HepG2 (cell line): ENCODE measurements at regions not wholly inside any gene's neighbourhood (a gene's known extent, or its start where the extent isn't known, plus 50 kb on each side); places are given as distances from the start of the nearest gene placed in this dataset.

ENCODE experiments used
- EP300 ChIP-seq, 3 experiments: sonication (generic) in 1 of 3; formaldehyde crosslinking in 1 of 3; IDR thresholded peaks; 2 replicates each; pipeline versions ENCODE4 v1.5.1 to v1.6.1; 2011 to 2020; ENCODE audit warnings: low read depth in 2 of 3, low read length in 2 of 3, borderline replicate concordance in 1 of 3, improper control_type of control experiment in 1 of 3, mild to moderate bottlenecking in 1 of 3, missing genetic modification reagents in 1 of 3, moderate library complexity in 1 of 3
- NFATC3 ChIP-seq: sonication (generic); formaldehyde crosslinking; IDR thresholded peaks from 2 replicates; pipeline ENCODE4 v1.5.1; 2020; ENCODE audit warnings: mild to moderate bottlenecking, missing genetic modification reagents
- NFIC ChIP-seq: IDR thresholded peaks from 2 replicates; pipeline ENCODE4 v1.6.1; 2012; ENCODE audit warnings: mild to moderate bottlenecking, low read length, inconsistent platforms
- PCBP2 ChIP-seq: fragments of 200-400 bp; formaldehyde crosslinking; optimal IDR thresholded peaks from 2 replicates; pipeline ENCODE3; 2018; ENCODE audit warnings: low read length, low read depth; ENCODE audit not compliant: poor library complexity, severe bottlenecking
- TBL1XR1 ChIP-seq: fragments of 150-350 bp; IDR thresholded peaks from 2 replicates; pipeline ENCODE4 v1.6.1; 2014; ENCODE audit warnings: borderline replicate concordance, low read length; ENCODE audit not compliant: partially characterized antibody
- ZFP37 ChIP-seq: sonication (generic); formaldehyde crosslinking; IDR thresholded peaks from 2 replicates; pipeline ENCODE4 v1.4.0; 2020; ENCODE audit warnings: missing genetic modification reagents, borderline replicate concordance
- ZNF124 ChIP-seq: sonication (generic); formaldehyde crosslinking; IDR thresholded peaks from 2 replicates; pipeline ENCODE4 v1.4.0; 2020; ENCODE audit warnings: missing genetic modification reagents
- ZNF3 ChIP-seq: IDR thresholded peaks from 2 replicates; pipeline ENCODE4 v1.7.0; 2017; ENCODE audit warnings: inconsistent platforms
- ZZZ3 ChIP-seq: sonication (generic); formaldehyde crosslinking; IDR thresholded peaks from 2 replicates; pipeline ENCODE4 v1.4.0; 2020; ENCODE audit warnings: missing genetic modification reagents, mild to moderate bottlenecking, borderline replicate concordance
- TF ChIP-seq, protein P1 (sequence below): sonication (generic); formaldehyde crosslinking; IDR thresholded peaks from 2 replicates; pipeline ENCODE4 v1.4.0; 2020; ENCODE audit warnings: missing genetic modification reagents
- TF ChIP-seq, protein P2 (sequence below): sonication (generic); formaldehyde crosslinking; IDR thresholded peaks from 2 replicates; pipeline ENCODE4 v1.5.1; 2020; ENCODE audit warnings: mild to moderate bottlenecking, missing genetic modification reagents, borderline replicate concordance

DNA sequence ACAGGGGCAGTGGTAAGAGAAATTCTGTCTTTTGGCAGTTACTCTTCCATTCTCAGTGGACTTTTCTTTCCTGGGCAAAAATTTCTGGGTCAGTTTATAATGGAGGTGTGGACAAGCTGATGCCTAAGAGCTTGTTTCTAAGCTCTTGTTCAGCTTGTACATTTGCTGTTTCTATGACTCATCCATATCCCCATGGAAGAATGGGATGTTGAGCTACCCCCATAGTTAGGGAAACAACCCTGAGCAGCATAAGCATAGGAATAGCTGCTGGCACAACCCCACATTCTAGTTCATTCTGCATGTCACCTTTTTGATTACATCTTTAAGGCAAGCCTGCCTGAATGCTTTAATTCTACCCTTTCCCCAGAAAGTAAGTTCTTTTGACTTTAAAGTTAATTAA, 173.3 kb downstream of the PSAT1 start:
- TF ChIP-seq ZNF124 (CRISPR knock-in tag) (no peak), PCBP2 (no peak), NFATC3 (CRISPR knock-in tag) (no peak), ZZZ3 (no peak), TBL1XR1 (no peak), ZFP37 (CRISPR knock-in tag) (no peak), ZNF3 (CRISPR knock-in tag) (no peak), EP300 (IDR thresholded peaks at IDR 0.05; ENCODE audit: low read depth in 2 of 2, low read length in 2 of 2) (no peak), EP300 (CRISPR knock-in tag; IDR thresholded peaks at IDR 0.05; ENCODE audit: borderline replicate concordance) (no peak), NFIC (no peak)
- TF ChIP-seq, protein P1, sequence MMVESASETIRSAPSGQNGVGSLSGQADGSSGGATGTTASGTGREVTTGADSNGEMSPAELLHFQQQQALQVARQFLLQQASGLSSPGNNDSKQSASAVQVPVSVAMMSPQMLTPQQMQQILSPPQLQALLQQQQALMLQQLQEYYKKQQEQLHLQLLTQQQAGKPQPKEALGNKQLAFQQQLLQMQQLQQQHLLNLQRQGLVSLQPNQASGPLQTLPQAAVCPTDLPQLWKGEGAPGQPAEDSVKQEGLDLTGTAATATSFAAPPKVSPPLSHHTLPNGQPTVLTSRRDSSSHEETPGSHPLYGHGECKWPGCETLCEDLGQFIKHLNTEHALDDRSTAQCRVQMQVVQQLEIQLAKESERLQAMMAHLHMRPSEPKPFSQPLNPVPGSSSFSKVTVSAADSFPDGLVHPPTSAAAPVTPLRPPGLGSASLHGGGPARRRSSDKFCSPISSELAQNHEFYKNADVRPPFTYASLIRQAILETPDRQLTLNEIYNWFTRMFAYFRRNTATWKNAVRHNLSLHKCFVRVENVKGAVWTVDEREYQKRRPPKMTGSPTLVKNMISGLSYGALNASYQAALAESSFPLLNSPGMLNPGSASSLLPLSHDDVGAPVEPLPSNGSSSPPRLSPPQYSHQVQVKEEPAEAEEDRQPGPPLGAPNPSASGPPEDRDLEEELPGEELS (CRISPR knock-in tag): no peak
- TF ChIP-seq, protein P2, sequence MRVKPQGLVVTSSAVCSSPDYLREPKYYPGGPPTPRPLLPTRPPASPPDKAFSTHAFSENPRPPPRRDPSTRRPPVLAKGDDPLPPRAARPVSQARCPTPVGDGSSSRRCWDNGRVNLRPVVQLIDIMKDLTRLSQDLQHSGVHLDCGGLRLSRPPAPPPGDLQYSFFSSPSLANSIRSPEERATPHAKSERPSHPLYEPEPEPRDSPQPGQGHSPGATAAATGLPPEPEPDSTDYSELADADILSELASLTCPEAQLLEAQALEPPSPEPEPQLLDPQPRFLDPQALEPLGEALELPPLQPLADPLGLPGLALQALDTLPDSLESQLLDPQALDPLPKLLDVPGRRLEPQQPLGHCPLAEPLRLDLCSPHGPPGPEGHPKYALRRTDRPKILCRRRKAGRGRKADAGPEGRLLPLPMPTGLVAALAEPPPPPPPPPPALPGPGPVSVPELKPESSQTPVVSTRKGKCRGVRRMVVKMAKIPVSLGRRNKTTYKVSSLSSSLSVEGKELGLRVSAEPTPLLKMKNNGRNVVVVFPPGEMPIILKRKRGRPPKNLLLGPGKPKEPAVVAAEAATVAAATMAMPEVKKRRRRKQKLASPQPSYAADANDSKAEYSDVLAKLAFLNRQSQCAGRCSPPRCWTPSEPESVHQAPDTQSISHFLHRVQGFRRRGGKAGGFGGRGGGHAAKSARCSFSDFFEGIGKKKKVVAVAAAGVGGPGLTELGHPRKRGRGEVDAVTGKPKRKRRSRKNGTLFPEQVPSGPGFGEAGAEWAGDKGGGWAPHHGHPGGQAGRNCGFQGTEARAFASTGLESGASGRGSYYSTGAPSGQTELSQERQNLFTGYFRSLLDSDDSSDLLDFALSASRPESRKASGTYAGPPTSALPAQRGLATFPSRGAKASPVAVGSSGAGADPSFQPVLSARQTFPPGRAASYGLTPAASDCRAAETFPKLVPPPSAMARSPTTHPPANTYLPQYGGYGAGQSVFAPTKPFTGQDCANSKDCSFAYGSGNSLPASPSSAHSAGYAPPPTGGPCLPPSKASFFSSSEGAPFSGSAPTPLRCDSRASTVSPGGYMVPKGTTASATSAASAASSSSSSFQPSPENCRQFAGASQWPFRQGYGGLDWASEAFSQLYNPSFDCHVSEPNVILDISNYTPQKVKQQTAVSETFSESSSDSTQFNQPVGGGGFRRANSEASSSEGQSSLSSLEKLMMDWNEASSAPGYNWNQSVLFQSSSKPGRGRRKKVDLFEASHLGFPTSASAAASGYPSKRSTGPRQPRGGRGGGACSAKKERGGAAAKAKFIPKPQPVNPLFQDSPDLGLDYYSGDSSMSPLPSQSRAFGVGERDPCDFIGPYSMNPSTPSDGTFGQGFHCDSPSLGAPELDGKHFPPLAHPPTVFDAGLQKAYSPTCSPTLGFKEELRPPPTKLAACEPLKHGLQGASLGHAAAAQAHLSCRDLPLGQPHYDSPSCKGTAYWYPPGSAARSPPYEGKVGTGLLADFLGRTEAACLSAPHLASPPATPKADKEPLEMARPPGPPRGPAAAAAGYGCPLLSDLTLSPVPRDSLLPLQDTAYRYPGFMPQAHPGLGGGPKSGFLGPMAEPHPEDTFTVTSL (CRISPR knock-in tag): no peak
